Panc1 (cell line): ENCODE measurements at regions not wholly inside any gene's neighbourhood (a gene's known extent, or its start where the extent isn't known, plus 50 kb on each side); places are given as distances from the start of the nearest gene placed in this dataset.

ENCODE experiments used
- ATAC-seq: fragments of 200-7000 bp; cut with Tn5 transposase; 2 replicates; pipeline ENCODE4 v1.9.1; 2020; ENCODE audit warnings: mild to moderate bottlenecking, moderate library complexity
- BruUV-seq: library from RNA; stranded (reverse); fragments of 400-500 nt; replicated peaks from 2 replicates; lab custom pipeline; 2021; lab: Mats Ljungman, UMichigan
- CTCF ChIA-PET: fragments of 300-600 bp; sonication (Branson Sonifier 250); formaldehyde crosslinking; loops from one replicate; lab custom pipeline; 2022; ENCODE audit warnings: antibody characterized with exemption; lab: Charles Lee
- POLR2A ChIA-PET: fragments of 300-600 bp; sonication (Branson Sonifier 250); formaldehyde crosslinking; loops from one replicate; lab custom pipeline; 2022; ENCODE audit warnings: antibody characterized with exemption; lab: Charles Lee
- DNase-seq: peaks from one replicate; pipeline ENCODE4 v3.0.0-alpha.2; 2010; ENCODE audit warnings: low read depth, low spot score
- H3K27ac ChIP-seq: 2 replicates; pipeline ENCODE4 v1.5.1; 2011; ENCODE audit warnings: mild to moderate bottlenecking, low read length, inconsistent platforms
- H3K27me3 ChIP-seq: fragments of 200-500 bp; sonication (Bioruptor generic); 2 replicates; pipeline ENCODE4 v1.6.0; 2014; ENCODE audit warnings: low read length, inconsistent platforms; ENCODE audit not compliant: control insufficient read depth, insufficient read depth
- H3K36me3 ChIP-seq: fragments of 200-500 bp; sonication (Bioruptor generic); 2 replicates; pipeline ENCODE4 v1.5.1; 2014; ENCODE audit warnings: inconsistent platforms, mild to moderate bottlenecking, low read length, moderate library complexity; ENCODE audit not compliant: control insufficient read depth, insufficient read depth
- H3K4me1 ChIP-seq: 2 replicates; pipeline ENCODE4 v1.5.1; 2011; ENCODE audit warnings: inconsistent platforms, mild to moderate bottlenecking, low read length, moderate library complexity; ENCODE audit not compliant: control insufficient read depth, insufficient read depth
- H3K4me3 ChIP-seq, 2 experiments: 2 replicates each; pipeline ENCODE4 v1.5.1; 2011 to 2012; ENCODE audit warnings: low read depth in 2 of 2, low read length in 2 of 2, mild to moderate bottlenecking in 2 of 2, inconsistent platforms in 1 of 2, moderate library complexity in 1 of 2
- H3K9me3 ChIP-seq: fragments of 200-500 bp; sonication (Bioruptor generic); 2 replicates; pipeline ENCODE4 v1.5.1; 2014; ENCODE audit warnings: low read depth, mild to moderate bottlenecking, inconsistent platforms, low read length, moderate library complexity; ENCODE audit not compliant: control insufficient read depth, insufficient read depth
- POLR2AphosphoS5 ChIP-seq: IDR thresholded peaks from 2 replicates; pipeline ENCODE4 v1.6.1; 2012; ENCODE audit warnings: mild to moderate bottlenecking, low read depth, low read length, moderate library complexity
- REST ChIP-seq, 2 experiments: IDR thresholded peaks; 2 replicates each; pipeline ENCODE4 v1.6.1; 2011 to 2012; ENCODE audit warnings: low read depth in 2 of 2, control low read depth in 1 of 2, low read length in 1 of 2, mild to moderate bottlenecking in 1 of 2, moderate library complexity in 1 of 2; ENCODE audit not compliant: insufficient read depth in 1 of 2
- SIN3A ChIP-seq: IDR thresholded peaks from 2 replicates; pipeline ENCODE4 v1.6.1; 2012; ENCODE audit warnings: low read depth, mild to moderate bottlenecking, low read length, moderate library complexity, borderline replicate concordance; ENCODE audit not compliant: insufficient read depth
- TCF7L2 ChIP-seq: IDR thresholded peaks from 2 replicates; pipeline ENCODE4 v1.6.1; 2011; ENCODE audit warnings: mild to moderate bottlenecking, low read depth, low read length, inconsistent platforms
- in situ Hi-C: cut with HindIII; loops from 2 replicates; pipeline ENCODE4 v1.10.0; 2016; ENCODE audit warnings: low sequenced_read_pairs, low pct_unique_long_range_greater_than_20kb
- intact Hi-C: fragments of 100-400 bp; cut with micrococcal nuclease; formaldehyde crosslinking; loops from one replicate; pipeline ENCODE4 v1.10.0; 2022; ENCODE audit not compliant: unreplicated experiment
- TF ChIP-seq, protein P1 (sequence below): fragments of 450-650 bp; IDR thresholded peaks from 2 replicates; pipeline ENCODE4 v1.5.1; 2017; ENCODE audit warnings: mild to moderate bottlenecking

- no peaks in the 10 kb centered on the region; the same call in 1 of the 2 replicates for H3K27me3 ChIP-seq
- H3K9me3 ChIP-seq: no peaks in the 10 kb centered on the region
- ChIA-PET POLR2A (no interaction called here), CTCF (no interaction called here)
- H3K4me3 ChIP-seq: no peak overlapping the region
- TF ChIP-seq SIN3A (no peak), POLR2AphosphoS5 (no peak), TCF7L2 (no peak), REST (IDR thresholded peaks at IDR 0.05; ENCODE audit: insufficient read depth in 1 of 2, low read depth in 2 of 2, low read length in 1 of 2) (no peak)
- TF ChIP-seq, protein P1, sequence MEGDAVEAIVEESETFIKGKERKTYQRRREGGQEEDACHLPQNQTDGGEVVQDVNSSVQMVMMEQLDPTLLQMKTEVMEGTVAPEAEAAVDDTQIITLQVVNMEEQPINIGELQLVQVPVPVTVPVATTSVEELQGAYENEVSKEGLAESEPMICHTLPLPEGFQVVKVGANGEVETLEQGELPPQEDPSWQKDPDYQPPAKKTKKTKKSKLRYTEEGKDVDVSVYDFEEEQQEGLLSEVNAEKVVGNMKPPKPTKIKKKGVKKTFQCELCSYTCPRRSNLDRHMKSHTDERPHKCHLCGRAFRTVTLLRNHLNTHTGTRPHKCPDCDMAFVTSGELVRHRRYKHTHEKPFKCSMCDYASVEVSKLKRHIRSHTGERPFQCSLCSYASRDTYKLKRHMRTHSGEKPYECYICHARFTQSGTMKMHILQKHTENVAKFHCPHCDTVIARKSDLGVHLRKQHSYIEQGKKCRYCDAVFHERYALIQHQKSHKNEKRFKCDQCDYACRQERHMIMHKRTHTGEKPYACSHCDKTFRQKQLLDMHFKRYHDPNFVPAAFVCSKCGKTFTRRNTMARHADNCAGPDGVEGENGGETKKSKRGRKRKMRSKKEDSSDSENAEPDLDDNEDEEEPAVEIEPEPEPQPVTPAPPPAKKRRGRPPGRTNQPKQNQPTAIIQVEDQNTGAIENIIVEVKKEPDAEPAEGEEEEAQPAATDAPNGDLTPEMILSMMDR: no peak
- H3K4me1 ChIP-seq: no peaks in the 10 kb centered on the region
- H3K27ac ChIP-seq: no peak overlapping the region
- in situ Hi-C loops (no loop called here), intact Hi-C loops (no loop called here)
- ATAC-seq: no peak
- no peaks in the 10 kb centered on the region for H3K36me3 ChIP-seq
- BruUV-seq: no TSS peak
- no peak for DNase-seq
Observed at GRCh38 chr1:115556236-115556635, 85.5 kb upstream of the VANGL1 start.

GRCh38 chr1:115555446-115555845, 86.3 kb upstream of the VANGL1 start:
- ATAC-seq (no peak), DNase-seq (no peak)
- TF ChIP-seq REST (IDR thresholded peaks at IDR 0.05; ENCODE audit: insufficient read depth in 1 of 2, low read depth in 2 of 2, low read length in 1 of 2): no peak
- TF ChIP-seq SIN3A: no peak
- no peak for TF ChIP-seq POLR2AphosphoS5
- TF ChIP-seq TCF7L2: no peak
- TF ChIP-seq, protein P1: no peak
- Histone ChIP-seq H3K4me3 (no peak overlapping the region), H3K27ac (no peak overlapping the region), H3K36me3 (no peaks in the 10 kb centered on the region), H3K9me3 (no peaks in the 10 kb centered on the region), H3K4me1 (no peaks in the 10 kb centered on the region), H3K27me3 (no peaks in the 10 kb centered on the region)
- no TSS peak for BruUV-seq
- ChIA-PET POLR2A (no interaction called here), CTCF (no interaction called here)
- in situ Hi-C loops: no loop called here
- intact Hi-C loops: no loop called here
